ENCODE measurements at regions not wholly inside any gene's neighbourhood (a gene's known extent, or its start where the extent isn't known, plus 50 kb on each side); places are given as distances from the start of the nearest gene placed in this dataset.
A peak's percentile ranks its signal among the peaks of the same experiment; 100 is the strongest.

- Mint-ChIP-seq H3K9me3 (peaks cover 3% of the 10 kb centered on the region), H3K27ac (no peak overlapping the region), H3K27me3 (ENCODE audit: insufficient read depth) (no peaks in the 10 kb centered on the region), H3K4me1 (peaks cover 28% of the 10 kb centered on the region), H3K36me3 (ENCODE audit: low read depth) (no peaks in the 10 kb centered on the region), H3K4me3 (no peak overlapping the region)
- Histone ChIP-seq H3K9ac (ENCODE audit: extremely low read depth, low read length, poor library complexity, severe bottlenecking) (no peak overlapping the region), H3K36me3 (ENCODE audit: control insufficient read depth, insufficient read depth, low read length) (no peaks in the 10 kb centered on the region), H3K27ac (ENCODE audit: low read depth, low read length) (no peak overlapping the region), H3K4me3 (ENCODE audit: low read length) (no peak overlapping the region), H3K4me1 (ENCODE audit: control insufficient read depth, insufficient read depth, low read length) (peaks cover 2% of the 10 kb centered on the region), H3K27me3 (ENCODE audit: control insufficient read depth, insufficient read depth, low read length, poor library complexity, severe bottlenecking) (no peaks in the 10 kb centered on the region), H3K9me3 (ENCODE audit: control insufficient read depth, low read length) (no peaks in the 10 kb centered on the region)
- WGBS, 2 experiments (ENCODE audit: insufficient coverage in 1 of 2, insufficient read length in 1 of 2), result 94 to 96% methylated on average over 10 to 13 of the region's 13 CpGs
- no peak for TF ChIP-seq CTCF (conservative IDR thresholded peaks at IDR 0.05)
- DNase-seq, result no peak
Observed at GRCh38 chr16:87236516-87237115, 80.6 kb downstream of the C16orf95 start.

- H3K9ac ChIP-seq (ENCODE audit: extremely low read depth, low read length, poor library complexity, severe bottlenecking), result no peak overlapping the region
- WGBS, 2 experiments (ENCODE audit: insufficient coverage in 1 of 2, insufficient read length in 1 of 2), result 92% methylated on average over 6 of the region's 6 CpGs; no CpG with 5 or more reads in 1 of the 2 experiments
- TF ChIP-seq CTCF (conservative IDR thresholded peaks at IDR 0.05), result no peak
- DNase-seq, result no peak
- H3K4me3 ChIP-seq (ENCODE audit: low read length), result no peak overlapping the region
- no peaks in the 10 kb centered on the region for H3K27me3 ChIP-seq (ENCODE audit: control insufficient read depth, insufficient read depth, low read length, poor library complexity, severe bottlenecking)
- H3K4me1 ChIP-seq (ENCODE audit: control insufficient read depth, insufficient read depth, low read length), result peaks cover 2% of the 10 kb centered on the region
- H3K27ac Mint-ChIP-seq, result no peak overlapping the region
- H3K4me3 Mint-ChIP-seq, result no peak overlapping the region
- no peaks in the 10 kb centered on the region for H3K9me3 Mint-ChIP-seq
- H3K9me3 ChIP-seq (ENCODE audit: control insufficient read depth, low read length), result no peaks in the 10 kb centered on the region
- H3K4me1 Mint-ChIP-seq, result peaks cover 32% of the 10 kb centered on the region
- no peaks in the 10 kb centered on the region for H3K36me3 Mint-ChIP-seq (ENCODE audit: low read depth)
- H3K36me3 ChIP-seq (ENCODE audit: control insufficient read depth, insufficient read depth, low read length), result no peaks in the 10 kb centered on the region
- H3K27ac ChIP-seq (ENCODE audit: low read depth, low read length), result no peak overlapping the region
- no peaks in the 10 kb centered on the region for H3K27me3 Mint-ChIP-seq (ENCODE audit: insufficient read depth)
Observed at GRCh38 chr16:87238361-87238715, 78.9 kb downstream of the C16orf95 start.

GRCh38 chr16:87239545-87239944, 77.6 kb downstream of the C16orf95 start:
- Histone ChIP-seq H3K9ac (ENCODE audit: extremely low read depth, low read length, poor library complexity, severe bottlenecking) (no peak overlapping the region), H3K27ac (ENCODE audit: low read depth, low read length) (no peak overlapping the region), H3K4me1 (ENCODE audit: control insufficient read depth, insufficient read depth, low read length) (peaks cover 2% of the 10 kb centered on the region), H3K36me3 (ENCODE audit: control insufficient read depth, insufficient read depth, low read length) (no peaks in the 10 kb centered on the region), H3K9me3 (ENCODE audit: control insufficient read depth, low read length) (no peaks in the 10 kb centered on the region), H3K4me3 (ENCODE audit: low read length) (no peak overlapping the region), H3K27me3 (ENCODE audit: control insufficient read depth, insufficient read depth, low read length, poor library complexity, severe bottlenecking) (no peaks in the 10 kb centered on the region)
- Mint-ChIP-seq H3K27ac (peak overlapping the region; percentile 30), H3K4me1 (peaks cover 28% of the 10 kb centered on the region), H3K9me3 (no peaks in the 10 kb centered on the region), H3K4me3 (no peak overlapping the region), H3K36me3 (ENCODE audit: low read depth) (no peaks in the 10 kb centered on the region), H3K27me3 (ENCODE audit: insufficient read depth) (no peaks in the 10 kb centered on the region)
- no peak for DNase-seq
- WGBS, 2 experiments (ENCODE audit: insufficient coverage in 1 of 2, insufficient read length in 1 of 2), result 71 to 84% methylated on average over 3 to 4 of the region's 4 CpGs
- TF ChIP-seq CTCF (conservative IDR thresholded peaks at IDR 0.05), result no peak

Measured in endodermal cell (in vitro differentiated cells).